ENCODE measurements at regions not wholly inside any gene's neighbourhood (a gene's known extent, or its start where the extent isn't known, plus 50 kb on each side); places are given as distances from the start of the nearest gene placed in this dataset.
"Not testable (repeated sequence)": the region's sequence is repeated elsewhere in the genome, so short reads cannot be mapped to it uniquely, and the experiment has no call there.

DNA sequence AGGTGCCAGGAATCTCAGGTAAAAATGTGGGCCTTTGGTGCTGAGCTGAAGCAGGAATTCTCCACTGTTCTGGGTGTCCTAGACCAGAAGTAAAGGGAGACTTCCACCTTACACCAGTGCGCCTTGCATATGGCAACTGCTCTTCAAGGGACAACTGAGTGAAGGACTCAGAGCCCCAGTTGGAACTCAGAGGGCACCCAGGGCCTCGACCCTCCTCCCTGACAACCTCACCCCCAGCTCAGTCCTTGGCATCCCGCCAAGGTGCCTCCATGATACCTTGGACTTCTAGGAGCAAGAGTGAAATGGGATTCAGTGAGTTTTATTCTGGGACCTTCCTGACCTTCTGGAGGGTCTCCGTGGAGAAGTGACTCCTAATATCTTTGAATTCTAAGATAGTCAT lies 140.3 kb downstream of the GPCPD1 start:
- no peak overlapping the region for H3K4me3 ChIP-seq (ENCODE audit: low read depth, low read length)
- no peak for DNase-seq (ENCODE audit: low read depth)
- TF ChIP-seq, protein P1, sequence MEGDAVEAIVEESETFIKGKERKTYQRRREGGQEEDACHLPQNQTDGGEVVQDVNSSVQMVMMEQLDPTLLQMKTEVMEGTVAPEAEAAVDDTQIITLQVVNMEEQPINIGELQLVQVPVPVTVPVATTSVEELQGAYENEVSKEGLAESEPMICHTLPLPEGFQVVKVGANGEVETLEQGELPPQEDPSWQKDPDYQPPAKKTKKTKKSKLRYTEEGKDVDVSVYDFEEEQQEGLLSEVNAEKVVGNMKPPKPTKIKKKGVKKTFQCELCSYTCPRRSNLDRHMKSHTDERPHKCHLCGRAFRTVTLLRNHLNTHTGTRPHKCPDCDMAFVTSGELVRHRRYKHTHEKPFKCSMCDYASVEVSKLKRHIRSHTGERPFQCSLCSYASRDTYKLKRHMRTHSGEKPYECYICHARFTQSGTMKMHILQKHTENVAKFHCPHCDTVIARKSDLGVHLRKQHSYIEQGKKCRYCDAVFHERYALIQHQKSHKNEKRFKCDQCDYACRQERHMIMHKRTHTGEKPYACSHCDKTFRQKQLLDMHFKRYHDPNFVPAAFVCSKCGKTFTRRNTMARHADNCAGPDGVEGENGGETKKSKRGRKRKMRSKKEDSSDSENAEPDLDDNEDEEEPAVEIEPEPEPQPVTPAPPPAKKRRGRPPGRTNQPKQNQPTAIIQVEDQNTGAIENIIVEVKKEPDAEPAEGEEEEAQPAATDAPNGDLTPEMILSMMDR (IDR thresholded peaks at IDR 0.05; ENCODE audit: low read depth, low read length, missing control alignments), result no peak

DNA sequence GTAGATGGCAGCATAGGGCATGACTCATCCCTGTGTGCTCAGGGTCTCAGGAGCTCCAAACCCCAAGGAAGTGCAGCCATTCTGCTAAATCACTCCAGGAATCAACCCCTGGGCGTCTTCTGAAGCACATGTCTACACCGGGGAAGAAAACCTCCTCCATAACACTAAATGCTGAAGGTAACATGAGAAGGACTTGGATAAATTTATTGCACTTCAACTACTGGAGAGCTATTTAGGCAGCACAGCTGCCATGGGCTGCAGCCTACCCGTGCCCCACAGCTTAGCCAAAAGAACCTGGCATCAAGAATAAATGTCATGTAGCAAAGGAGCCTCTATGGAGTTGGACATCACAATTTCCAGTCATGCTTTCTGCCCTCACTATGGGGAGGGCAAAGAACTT lies 141.7 kb downstream of the GPCPD1 start:
- DNase-seq (ENCODE audit: low read depth), result no peak
- TF ChIP-seq, protein P1 (IDR thresholded peaks at IDR 0.05; ENCODE audit: low read depth, low read length, missing control alignments), result no peak

DNA sequence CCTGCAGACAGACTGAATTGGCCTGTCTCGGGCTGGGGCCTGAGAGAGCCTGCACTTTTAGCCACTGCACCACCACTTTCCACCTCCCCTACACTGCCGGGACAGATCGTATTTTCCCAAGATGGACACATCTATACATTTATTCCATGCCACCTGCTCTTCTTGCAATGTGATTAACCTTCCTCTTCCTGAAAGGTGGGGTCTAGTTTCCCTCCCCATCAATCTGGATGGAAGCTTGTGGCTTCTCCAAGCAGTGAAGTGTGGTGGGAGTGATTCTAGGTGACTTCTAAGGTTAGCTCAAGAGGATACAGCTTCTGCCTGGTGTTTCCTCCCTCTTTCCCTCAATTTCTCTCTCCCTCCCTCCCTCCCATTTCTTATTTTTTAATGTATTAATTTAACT lies 143.7 kb downstream of the GPCPD1 start:
- no peak for DNase-seq (ENCODE audit: low read depth)
- H3K4me3 ChIP-seq (ENCODE audit: low read depth, low read length), result no peak overlapping the region
- TF ChIP-seq, protein P1 (IDR thresholded peaks at IDR 0.05; ENCODE audit: low read depth, low read length, missing control alignments), result no peak

More for the DNA sequence above, 141.7 kb downstream of the GPCPD1 start:
- H3K4me3 ChIP-seq (ENCODE audit: low read depth, low read length), result no peak overlapping the region

GRCh38 chr20:5465604-5465927 lies 145.2 kb downstream of the GPCPD1 start:
- no peak for DNase-seq (ENCODE audit: low read depth)
- TF ChIP-seq, protein P1 (IDR thresholded peaks at IDR 0.05; ENCODE audit: low read depth, low read length, missing control alignments), result no peak
- no peak overlapping the region for H3K4me3 ChIP-seq (ENCODE audit: low read depth, low read length)

GRCh38 chr20:5464901-5465603 lies 145.8 kb downstream of the GPCPD1 start:
- H3K4me3 ChIP-seq (ENCODE audit: low read depth, low read length), result no peak overlapping the region
- TF ChIP-seq, protein P1 (IDR thresholded peaks at IDR 0.05; ENCODE audit: low read depth, low read length, missing control alignments), result no peak
- no peak for DNase-seq (ENCODE audit: low read depth)

- TF ChIP-seq, protein P1 (IDR thresholded peaks at IDR 0.05; ENCODE audit: low read depth, low read length, missing control alignments), result no peak
- no peak for DNase-seq (ENCODE audit: low read depth)
- H3K4me3 ChIP-seq (ENCODE audit: low read depth, low read length), result no peak overlapping the region
These were observed 146.4 kb upstream of the PROKR2 start for GRCh38 chr20:5463007-5463686.

GRCh38 chr20:5453745-5454144 lies 137.0 kb upstream of the PROKR2 start:
- not testable (repeated sequence) for H3K4me3 ChIP-seq (ENCODE audit: low read depth, low read length); DNase-seq (ENCODE audit: low read depth)

DNA sequence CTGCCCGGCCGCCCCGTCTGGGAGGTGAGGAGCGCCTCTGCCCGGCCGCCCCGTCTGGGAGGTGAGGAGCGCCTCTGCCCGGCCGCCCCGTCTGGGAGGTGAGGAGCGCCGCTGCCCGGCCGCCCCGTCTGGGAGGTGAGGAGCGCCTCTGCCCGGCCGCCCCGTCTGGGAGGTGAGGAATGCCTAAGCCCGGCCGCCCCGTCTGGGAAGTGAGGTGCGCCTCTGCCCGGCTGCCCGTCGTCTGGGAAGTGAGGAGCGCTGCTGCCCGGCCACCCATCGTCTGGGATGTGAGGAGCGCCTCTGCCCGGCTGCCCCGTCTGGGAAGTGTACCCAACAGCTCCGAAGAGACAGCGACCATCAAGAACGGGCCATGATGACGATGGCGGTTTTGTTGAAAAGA lies 136.6 kb upstream of the PROKR2 start:
- DNase-seq (ENCODE audit: low read depth), result not testable (repeated sequence)

GRCh38 chr20:5452691-5453090 lies 135.9 kb upstream of the PROKR2 start:
- not testable (repeated sequence) for H3K4me3 ChIP-seq (ENCODE audit: low read depth, low read length); DNase-seq (ENCODE audit: low read depth)

More for the DNA sequence above, 136.6 kb upstream of the PROKR2 start:
- not testable (repeated sequence) for H3K4me3 ChIP-seq (ENCODE audit: low read depth, low read length)

- H3K4me3 ChIP-seq (ENCODE audit: low read depth, low read length); DNase-seq (ENCODE audit: low read depth): not testable (repeated sequence)
These were observed 135.5 kb upstream of the PROKR2 start for GRCh38 chr20:5452286-5452685.
